Activated CD8-positive, alpha-beta T cell treated with anti-CD3 and anti-CD28 coated beads for 36 hours (primary cell): ENCODE measurements at regions not wholly inside any gene's neighbourhood (a gene's known extent, or its start where the extent isn't known, plus 50 kb on each side); places are given as distances from the start of the nearest gene placed in this dataset.

Experiments used
- ATAC-seq: fragments of 200-7000 bp; cut with Tn5 transposase; one replicate; pipeline ENCODE4 v1.10.0; 2021; ENCODE audit warnings: mild to moderate bottlenecking, moderate library complexity
- CTCF ChIA-PET: fragments of 350-600 bp; sonication (Branson Sonifier 250); formaldehyde crosslinking; loops from one replicate; lab custom pipeline; 2021; ENCODE audit warnings: antibody characterized with exemption; lab: Charles Lee
- POLR2A ChIA-PET: fragments of 350-600 bp; sonication (Branson Sonifier 250); formaldehyde crosslinking; loops from one replicate; lab custom pipeline; 2021; ENCODE audit warnings: antibody characterized with exemption; lab: Charles Lee
- DNase-seq: peaks from one replicate; pipeline ENCODE4 v3.0.0-alpha.2; 2020
- H3K27ac Mint-ChIP-seq: one replicate; pipeline ENCODE4 v1.8.0; 2021; ENCODE audit warnings: mild to moderate bottlenecking, mixed read lengths
- H3K27me3 Mint-ChIP-seq: one replicate; pipeline ENCODE4 v1.8.0; 2021; ENCODE audit warnings: mixed read lengths
- H3K36me3 Mint-ChIP-seq: one replicate; pipeline ENCODE4 v1.8.0; 2021; ENCODE audit warnings: low read depth, mixed read lengths
- H3K4me1 Mint-ChIP-seq: one replicate; pipeline ENCODE4 v1.8.0; 2021; ENCODE audit warnings: low read depth, mixed read lengths
- H3K4me3 Mint-ChIP-seq: one replicate; pipeline ENCODE4 v1.8.0; 2021; ENCODE audit warnings: mild to moderate bottlenecking, moderate library complexity, mixed read lengths
- H3K9me3 Mint-ChIP-seq: one replicate; pipeline ENCODE4 v1.8.0; 2021; ENCODE audit warnings: mixed read lengths
- intact Hi-C: fragments of 100-400 bp; cut with micrococcal nuclease; formaldehyde crosslinking; loops from one replicate; pipeline ENCODE4 v1.10.0; 2022
- TF ChIP-seq, protein P1 (sequence below): fragments of 200-600 bp; IDR thresholded peaks from one replicate; pipeline ENCODE4 v1.8.0; 2022; ENCODE audit warnings: antibody characterized with exemption, mild to moderate bottlenecking

DNA sequence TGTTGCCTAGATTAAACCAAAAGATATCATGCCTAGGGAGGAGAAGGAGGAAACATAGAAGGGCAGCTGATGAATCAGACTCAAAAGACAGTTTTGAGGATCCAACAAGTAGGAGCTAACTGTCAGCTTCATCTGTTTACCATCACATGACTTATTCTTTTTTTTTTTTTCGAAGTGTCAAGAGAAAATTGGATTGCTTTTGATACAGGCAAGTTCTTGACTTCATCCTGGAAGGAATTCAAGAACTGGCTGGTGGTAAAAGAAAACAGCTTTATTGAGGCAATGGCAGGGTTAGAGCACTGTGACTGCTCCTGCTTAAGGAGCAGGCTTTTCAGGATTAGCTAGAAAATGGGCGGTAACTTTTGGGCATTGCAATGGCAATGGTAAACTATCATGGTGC lies 227.5 kb upstream of the KCNMB2 start:
- Mint-ChIP-seq H3K36me3 (no peaks in the 10 kb centered on the region), H3K9me3 (no peaks in the 10 kb centered on the region), H3K27me3 (no peaks in the 10 kb centered on the region), H3K4me1 (no peaks in the 10 kb centered on the region), H3K4me3 (no peak overlapping the region), H3K27ac (no peak overlapping the region)
- POLR2A ChIA-PET = no interaction called here
- TF ChIP-seq, protein P1, sequence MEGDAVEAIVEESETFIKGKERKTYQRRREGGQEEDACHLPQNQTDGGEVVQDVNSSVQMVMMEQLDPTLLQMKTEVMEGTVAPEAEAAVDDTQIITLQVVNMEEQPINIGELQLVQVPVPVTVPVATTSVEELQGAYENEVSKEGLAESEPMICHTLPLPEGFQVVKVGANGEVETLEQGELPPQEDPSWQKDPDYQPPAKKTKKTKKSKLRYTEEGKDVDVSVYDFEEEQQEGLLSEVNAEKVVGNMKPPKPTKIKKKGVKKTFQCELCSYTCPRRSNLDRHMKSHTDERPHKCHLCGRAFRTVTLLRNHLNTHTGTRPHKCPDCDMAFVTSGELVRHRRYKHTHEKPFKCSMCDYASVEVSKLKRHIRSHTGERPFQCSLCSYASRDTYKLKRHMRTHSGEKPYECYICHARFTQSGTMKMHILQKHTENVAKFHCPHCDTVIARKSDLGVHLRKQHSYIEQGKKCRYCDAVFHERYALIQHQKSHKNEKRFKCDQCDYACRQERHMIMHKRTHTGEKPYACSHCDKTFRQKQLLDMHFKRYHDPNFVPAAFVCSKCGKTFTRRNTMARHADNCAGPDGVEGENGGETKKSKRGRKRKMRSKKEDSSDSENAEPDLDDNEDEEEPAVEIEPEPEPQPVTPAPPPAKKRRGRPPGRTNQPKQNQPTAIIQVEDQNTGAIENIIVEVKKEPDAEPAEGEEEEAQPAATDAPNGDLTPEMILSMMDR = no peak
- ATAC-seq = no peak
- CTCF ChIA-PET = no interaction called here
- DNase-seq = no peak
- intact Hi-C loops = no loop called here

DNA sequence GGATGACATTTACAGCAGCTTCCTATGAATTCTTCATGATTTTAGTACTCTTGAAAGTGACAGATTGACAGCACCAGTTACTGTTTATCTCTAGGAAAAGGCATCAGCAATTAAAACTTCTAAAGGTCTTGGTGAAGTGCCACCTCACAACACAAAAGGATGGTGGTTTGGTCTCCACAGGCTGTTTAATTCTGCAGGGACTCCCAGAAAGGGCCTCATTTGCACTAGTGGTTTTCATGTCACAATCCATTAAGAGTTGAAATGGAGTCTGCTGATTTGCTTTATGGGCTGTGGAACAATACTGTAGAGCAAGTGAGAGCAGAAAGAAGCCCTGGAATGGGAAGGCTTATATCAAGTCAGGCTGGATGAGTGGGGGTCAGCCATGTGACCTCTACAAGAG lies 225.3 kb upstream of the KCNMB2 start:
- no peak overlapping the region for H3K4me3 Mint-ChIP-seq
- no peaks in the 10 kb centered on the region for H3K36me3 Mint-ChIP-seq
- no peaks in the 10 kb centered on the region for H3K9me3 Mint-ChIP-seq
- intact Hi-C loops = no loop called here
- no peak for DNase-seq
- H3K27ac Mint-ChIP-seq = no peak overlapping the region
- CTCF ChIA-PET = no interaction called here
- no peak for ATAC-seq
- TF ChIP-seq, protein P1 = no peak
- H3K4me1 Mint-ChIP-seq = no peaks in the 10 kb centered on the region
- no peaks in the 10 kb centered on the region for H3K27me3 Mint-ChIP-seq
- POLR2A ChIA-PET = no interaction called here

DNA sequence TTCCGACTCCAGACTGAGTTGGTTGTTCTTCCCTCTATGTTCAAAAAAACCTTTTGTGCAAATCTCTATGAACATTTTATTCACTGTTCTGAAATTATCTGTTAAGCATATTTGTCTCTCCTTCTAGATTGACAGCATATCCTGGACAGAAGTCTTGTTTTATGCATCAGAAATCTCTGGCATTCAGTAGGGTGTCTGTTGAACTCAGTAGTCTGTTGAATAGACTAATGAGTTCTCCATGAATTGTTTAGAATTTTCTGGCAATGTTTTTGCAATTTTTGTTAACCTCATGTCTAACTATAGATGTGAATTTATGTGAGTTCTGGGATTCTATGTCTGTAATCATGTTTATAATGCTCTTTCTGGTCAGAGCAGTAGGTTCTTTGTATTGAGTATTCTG lies 222.5 kb upstream of the KCNMB2 start:
- Mint-ChIP-seq H3K4me3 (no peak overlapping the region), H3K9me3 (no peaks in the 10 kb centered on the region), H3K27ac (no peak overlapping the region), H3K27me3 (no peaks in the 10 kb centered on the region), H3K36me3 (no peaks in the 10 kb centered on the region), H3K4me1 (no peaks in the 10 kb centered on the region)
- ChIA-PET POLR2A (no interaction called here), CTCF (no interaction called here)
- DNase-seq = no peak
- TF ChIP-seq, protein P1 = no peak
- no peak for ATAC-seq
- intact Hi-C loops = no loop called here

DNA sequence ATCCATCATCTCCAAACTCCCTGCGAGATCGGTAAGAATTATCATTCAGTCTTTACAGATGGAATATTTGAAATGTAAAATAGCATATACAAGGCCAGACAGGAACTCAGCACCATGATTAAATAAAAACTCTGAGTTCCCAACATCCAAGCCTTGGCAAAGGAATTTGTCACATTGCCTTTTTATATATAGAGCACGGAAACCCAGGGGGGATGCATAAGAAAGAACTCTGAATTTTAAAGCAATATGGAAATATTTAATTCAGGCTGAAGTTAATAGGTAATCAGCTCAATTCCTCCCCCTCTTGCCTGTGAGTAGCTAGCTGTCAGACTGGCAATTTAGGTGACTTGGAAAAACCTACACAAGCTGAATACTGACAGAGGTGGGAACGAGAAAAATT lies 217.9 kb upstream of the KCNMB2 start:
- H3K27me3 Mint-ChIP-seq = no peaks in the 10 kb centered on the region
- no peak for ATAC-seq
- ChIA-PET CTCF (interaction anchor here (1.0 kb wide), 1 partner anchor 27 kb away, joined by 3 read pairs; no protein-coding TSS in a partner anchor), POLR2A (no interaction called here)
- TF ChIP-seq, protein P1 = no peak
- no peaks in the 10 kb centered on the region for H3K9me3 Mint-ChIP-seq
- H3K4me3 Mint-ChIP-seq = no peak overlapping the region
- no peaks in the 10 kb centered on the region for H3K4me1 Mint-ChIP-seq
- no peaks in the 10 kb centered on the region for H3K36me3 Mint-ChIP-seq
- H3K27ac Mint-ChIP-seq = no peak overlapping the region
- no peak for DNase-seq
- intact Hi-C loops = no loop called here

DNA sequence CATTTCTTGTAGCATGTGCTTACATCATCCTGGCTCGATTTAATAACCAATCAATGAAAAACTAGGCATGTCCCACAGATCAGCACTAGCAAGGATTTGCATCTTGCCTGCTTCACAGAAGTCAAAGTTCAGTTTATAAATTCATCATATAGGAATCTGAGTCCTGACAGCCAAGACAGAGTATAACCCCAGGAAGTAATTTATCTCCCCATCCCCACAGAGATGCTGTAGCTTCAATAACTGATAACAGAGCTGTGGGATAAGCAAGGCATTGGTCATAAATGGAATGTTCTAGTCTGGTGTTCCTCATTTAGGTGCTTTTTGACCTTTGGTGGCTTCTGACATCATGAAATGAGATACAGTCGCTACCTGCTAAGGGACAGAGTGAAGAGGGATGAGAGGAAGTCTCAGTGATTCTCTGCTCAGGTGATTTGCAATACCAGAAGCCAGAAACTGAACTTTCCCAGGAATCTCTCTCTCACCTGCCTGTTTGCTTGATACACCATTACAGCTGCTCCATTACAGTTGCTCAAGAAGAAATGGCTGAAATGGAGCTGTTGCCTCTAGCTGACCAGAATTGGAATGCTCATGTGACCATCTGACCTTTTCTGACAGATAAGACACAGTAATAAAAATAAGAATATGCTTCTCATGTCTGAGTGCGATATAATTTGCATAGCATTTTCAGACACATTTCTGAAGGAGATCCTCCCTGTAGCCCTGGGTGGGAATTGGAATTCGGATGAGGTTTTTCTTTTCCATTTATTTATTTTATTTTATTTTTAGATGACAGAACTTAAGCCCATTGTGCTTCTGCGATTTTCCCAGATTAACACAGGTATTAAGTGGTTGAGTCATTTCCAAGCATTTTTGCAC lies 217.1 kb upstream of the KCNMB2 start:
- Mint-ChIP-seq H3K27ac (no peak overlapping the region), H3K4me3 (no peak overlapping the region), H3K36me3 (no peaks in the 10 kb centered on the region), H3K27me3 (no peaks in the 10 kb centered on the region), H3K4me1 (no peaks in the 10 kb centered on the region), H3K9me3 (no peaks in the 10 kb centered on the region)
- DNase-seq (no peak), ATAC-seq (no peak)
- intact Hi-C loops = no loop called here
- POLR2A ChIA-PET = no interaction called here
- CTCF ChIA-PET = no interaction called here
- TF ChIP-seq, protein P1 = no peak
